ENCODE measurements at regions not wholly inside any gene's neighbourhood (a gene's known extent, or its start where the extent isn't known, plus 50 kb on each side); places are given as distances from the start of the nearest gene placed in this dataset.

DNA sequence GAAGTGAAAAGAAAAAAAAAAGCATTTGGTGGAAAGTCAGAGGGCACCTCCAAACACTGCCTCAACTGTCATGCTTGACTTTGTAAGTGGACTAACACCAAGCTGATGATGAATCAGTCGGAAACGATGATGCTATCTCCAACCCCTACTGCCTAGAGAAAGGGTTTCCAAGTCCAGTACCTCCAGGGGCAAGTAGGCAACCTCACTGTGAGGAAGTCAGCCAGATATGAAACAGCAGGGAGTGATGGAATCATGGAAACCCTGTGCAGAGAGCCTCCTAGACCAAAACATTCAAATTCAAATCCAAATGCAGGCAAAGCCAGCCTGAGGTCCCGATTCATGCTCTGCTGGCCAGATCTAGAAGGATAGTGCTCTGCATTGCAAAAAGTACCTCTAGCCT is 100.9 kb upstream of the SERP2 start:
- TF ChIP-seq, protein P1, sequence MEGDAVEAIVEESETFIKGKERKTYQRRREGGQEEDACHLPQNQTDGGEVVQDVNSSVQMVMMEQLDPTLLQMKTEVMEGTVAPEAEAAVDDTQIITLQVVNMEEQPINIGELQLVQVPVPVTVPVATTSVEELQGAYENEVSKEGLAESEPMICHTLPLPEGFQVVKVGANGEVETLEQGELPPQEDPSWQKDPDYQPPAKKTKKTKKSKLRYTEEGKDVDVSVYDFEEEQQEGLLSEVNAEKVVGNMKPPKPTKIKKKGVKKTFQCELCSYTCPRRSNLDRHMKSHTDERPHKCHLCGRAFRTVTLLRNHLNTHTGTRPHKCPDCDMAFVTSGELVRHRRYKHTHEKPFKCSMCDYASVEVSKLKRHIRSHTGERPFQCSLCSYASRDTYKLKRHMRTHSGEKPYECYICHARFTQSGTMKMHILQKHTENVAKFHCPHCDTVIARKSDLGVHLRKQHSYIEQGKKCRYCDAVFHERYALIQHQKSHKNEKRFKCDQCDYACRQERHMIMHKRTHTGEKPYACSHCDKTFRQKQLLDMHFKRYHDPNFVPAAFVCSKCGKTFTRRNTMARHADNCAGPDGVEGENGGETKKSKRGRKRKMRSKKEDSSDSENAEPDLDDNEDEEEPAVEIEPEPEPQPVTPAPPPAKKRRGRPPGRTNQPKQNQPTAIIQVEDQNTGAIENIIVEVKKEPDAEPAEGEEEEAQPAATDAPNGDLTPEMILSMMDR (conservative IDR thresholded peaks at IDR 0.05; ENCODE audit: low read length), result no peak
- peak; percentile 8 for DNase-seq (ENCODE audit: low read depth)
- H3K4me3 ChIP-seq (ENCODE audit: low read length), result no peak overlapping the region

DNA sequence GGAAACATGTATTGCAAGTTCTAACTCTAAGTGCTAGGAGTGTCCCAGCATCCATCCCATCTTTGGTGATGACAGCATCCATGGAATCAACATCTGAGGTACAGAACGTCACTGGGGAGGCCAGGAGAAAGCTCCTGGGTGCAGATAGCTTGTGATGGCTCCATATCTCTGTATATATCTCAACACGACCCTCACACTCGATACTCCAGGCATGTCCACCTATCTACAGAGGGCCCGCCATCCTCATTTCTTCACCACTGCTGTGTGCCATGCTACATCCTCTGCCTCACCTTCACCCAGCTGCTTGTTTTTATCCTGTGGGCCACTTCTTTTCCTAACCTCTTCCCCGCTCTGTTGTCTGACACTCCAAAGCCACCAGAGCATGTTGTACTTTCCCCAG is 100.4 kb upstream of the SERP2 start:
- DNase-seq (ENCODE audit: low read depth), result no peak
- TF ChIP-seq, protein P1 (conservative IDR thresholded peaks at IDR 0.05; ENCODE audit: low read length), result no peak
- H3K4me3 ChIP-seq (ENCODE audit: low read length), result no peak overlapping the region

DNA sequence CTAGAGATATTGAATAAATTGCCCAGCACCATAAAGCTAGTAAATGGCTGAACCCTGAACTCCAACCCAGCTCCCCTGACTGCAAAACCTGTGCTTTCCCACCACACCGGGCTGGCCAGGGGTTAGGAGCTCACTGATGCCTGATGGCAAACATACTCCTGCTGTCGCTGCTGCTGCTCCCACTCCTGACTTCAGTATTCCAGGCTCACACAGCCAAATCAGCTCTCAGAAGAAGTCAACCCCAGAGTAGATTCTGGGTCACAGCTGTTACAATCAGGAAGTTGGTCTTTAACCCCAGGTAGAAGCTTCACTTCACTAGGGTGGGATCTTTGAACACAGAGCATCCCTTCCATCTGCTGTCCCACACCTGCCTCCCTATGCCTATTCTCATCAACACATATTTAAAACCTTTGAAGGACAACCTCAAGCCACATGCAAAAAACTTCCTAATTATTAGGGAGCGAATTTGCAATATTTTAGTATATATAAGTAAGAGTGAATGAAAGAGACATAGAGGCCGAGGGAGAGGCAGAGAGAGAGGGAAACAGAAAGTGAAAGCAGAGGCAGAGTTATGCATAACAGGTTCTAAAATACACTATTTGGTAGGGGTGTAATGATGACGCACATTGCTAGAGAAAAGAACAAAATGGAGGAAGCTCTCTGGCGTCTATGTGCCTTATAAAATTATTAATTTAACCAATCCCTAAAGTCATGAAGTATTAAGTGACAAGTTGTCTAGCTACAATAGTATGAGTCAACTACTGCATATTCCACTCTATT is 99.4 kb upstream of the SERP2 start:
- H3K4me3 ChIP-seq (ENCODE audit: low read length), result peak overlapping the region; percentile 12
- peak; percentile 55 for DNase-seq (ENCODE audit: low read depth)

DNA sequence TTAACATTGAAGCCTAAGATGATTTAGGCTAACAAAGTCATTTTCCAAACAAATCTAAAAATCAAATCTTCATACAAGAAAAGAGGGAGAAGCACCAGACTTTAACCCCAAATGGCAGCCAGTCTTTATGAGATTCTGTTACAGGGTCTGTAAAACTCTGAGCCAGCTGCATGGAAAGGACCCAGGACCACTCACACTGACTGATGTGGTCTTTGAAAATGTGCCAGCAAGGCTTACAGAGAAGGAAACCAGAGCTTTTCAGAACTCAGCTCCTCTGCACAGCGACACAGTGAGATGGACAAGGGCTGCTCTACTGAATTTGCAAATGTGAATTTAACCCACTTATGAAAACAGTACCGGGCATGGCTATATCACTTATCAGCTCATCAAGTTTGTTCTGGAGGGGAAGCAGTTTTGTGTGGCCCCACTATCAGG is 98.8 kb upstream of the SERP2 start:
- DNase-seq (ENCODE audit: low read depth), result no peak
- peak overlapping the region; percentile 12 for H3K4me3 ChIP-seq (ENCODE audit: low read length)

More for the DNA sequence above, 99.4 kb upstream of the SERP2 start:
- TF ChIP-seq, protein P1 (conservative IDR thresholded peaks at IDR 0.05; ENCODE audit: low read length), result no peak

DNA sequence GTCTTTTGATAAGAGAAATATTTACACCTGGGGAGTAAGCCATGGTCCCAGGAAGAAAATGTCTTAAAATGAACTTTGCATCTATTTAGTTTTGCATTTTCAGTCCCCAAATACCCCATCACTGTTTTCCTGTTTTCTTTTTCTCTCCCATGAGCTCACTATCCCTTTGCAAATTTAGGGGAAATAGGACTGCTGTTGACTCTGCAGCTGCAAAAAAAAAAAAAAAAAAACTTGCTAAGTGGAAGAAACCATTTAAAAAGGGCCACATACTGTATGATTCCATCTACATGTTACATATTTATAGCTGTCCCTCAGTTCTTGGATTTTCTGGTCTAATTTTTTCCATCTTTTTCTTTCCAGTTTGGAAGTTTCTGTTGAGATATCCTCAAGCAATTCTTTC is 98.2 kb upstream of the SERP2 start:
- TF ChIP-seq, protein P1 (conservative IDR thresholded peaks at IDR 0.05; ENCODE audit: low read length), result no peak
- H3K4me3 ChIP-seq (ENCODE audit: low read length), result no peak overlapping the region
- no peak for DNase-seq (ENCODE audit: low read depth)

More for the DNA sequence above, 98.8 kb upstream of the SERP2 start:
- TF ChIP-seq, protein P1 (conservative IDR thresholded peaks at IDR 0.05; ENCODE audit: low read length), result no peak

DNA sequence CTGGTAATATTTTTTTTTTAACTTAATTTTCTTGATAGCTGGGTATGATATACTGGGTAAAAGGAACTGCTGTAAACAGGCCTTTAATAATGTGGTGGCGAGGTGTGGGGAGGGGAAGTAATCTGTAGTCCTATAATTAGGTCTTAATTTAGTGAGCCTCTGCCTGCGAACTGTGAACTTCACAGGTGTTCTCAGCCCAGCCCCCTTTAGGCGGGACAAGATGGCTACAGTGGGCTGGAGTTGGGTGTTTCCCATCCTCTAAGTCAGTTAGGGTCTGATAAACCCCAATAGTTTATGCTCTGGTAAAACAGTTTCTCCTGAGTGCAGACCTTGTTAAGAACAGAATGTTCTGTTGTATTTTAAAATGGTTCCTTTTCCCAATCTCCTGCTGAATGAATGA is 97.6 kb upstream of the SERP2 start:
- no peak for DNase-seq (ENCODE audit: low read depth)
- TF ChIP-seq, protein P1 (conservative IDR thresholded peaks at IDR 0.05; ENCODE audit: low read length), result no peak
- no peak overlapping the region for H3K4me3 ChIP-seq (ENCODE audit: low read length)

DNA sequence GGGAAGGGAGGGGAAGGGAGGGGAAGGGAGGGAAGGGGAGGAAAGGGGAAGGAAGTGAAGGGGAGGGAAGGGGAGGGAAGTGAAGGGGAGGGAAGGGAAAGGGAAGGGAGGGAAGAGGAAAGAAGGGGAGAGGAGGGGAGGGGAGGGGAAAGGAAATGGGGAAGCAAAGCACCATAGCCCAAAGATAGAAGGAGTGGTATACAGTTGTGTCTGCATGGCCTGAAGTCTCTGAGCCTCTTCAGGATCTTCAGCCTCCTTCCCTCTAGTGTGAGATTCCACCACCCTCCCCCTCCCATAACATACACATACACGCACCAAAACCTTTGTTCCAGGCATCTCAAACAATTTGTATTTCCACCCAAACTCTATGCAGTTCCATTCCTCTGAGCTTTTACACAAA is 96.2 kb upstream of the SERP2 start:
- TF ChIP-seq, protein P1 (conservative IDR thresholded peaks at IDR 0.05; ENCODE audit: low read length), result no peak
- H3K4me3 ChIP-seq (ENCODE audit: low read length), result no peak overlapping the region
- DNase-seq (ENCODE audit: low read depth), result no peak

Data from AG10803 (cell line).